ENCODE measurements at regions not wholly inside any gene's neighbourhood (a gene's known extent, or its start where the extent isn't known, plus 50 kb on each side); places are given as distances from the start of the nearest gene placed in this dataset.

DNA sequence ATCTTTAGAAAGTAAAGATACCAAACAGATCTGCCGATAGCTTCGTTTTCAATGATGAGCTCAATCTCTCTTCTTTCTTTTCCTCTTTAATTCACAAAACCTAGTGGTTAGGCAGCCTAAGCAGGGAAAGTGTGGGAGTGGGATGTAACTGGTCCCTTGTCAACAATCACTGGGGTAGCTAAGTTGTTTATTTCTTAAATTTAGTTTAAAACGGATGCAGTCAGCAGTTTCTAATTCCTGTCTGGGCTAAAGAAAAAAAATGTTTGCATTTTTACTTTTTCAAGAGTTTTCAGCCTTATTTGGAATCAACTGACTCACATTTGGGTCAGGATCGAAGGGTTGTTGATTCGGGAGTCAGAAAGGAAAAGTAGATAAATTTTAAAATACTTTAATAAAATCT, 137.7 kb upstream of the TACR1 start:
- TF ChIP-seq, protein P1, sequence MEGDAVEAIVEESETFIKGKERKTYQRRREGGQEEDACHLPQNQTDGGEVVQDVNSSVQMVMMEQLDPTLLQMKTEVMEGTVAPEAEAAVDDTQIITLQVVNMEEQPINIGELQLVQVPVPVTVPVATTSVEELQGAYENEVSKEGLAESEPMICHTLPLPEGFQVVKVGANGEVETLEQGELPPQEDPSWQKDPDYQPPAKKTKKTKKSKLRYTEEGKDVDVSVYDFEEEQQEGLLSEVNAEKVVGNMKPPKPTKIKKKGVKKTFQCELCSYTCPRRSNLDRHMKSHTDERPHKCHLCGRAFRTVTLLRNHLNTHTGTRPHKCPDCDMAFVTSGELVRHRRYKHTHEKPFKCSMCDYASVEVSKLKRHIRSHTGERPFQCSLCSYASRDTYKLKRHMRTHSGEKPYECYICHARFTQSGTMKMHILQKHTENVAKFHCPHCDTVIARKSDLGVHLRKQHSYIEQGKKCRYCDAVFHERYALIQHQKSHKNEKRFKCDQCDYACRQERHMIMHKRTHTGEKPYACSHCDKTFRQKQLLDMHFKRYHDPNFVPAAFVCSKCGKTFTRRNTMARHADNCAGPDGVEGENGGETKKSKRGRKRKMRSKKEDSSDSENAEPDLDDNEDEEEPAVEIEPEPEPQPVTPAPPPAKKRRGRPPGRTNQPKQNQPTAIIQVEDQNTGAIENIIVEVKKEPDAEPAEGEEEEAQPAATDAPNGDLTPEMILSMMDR (IDR thresholded peaks at IDR 0.05): no peak
- no peak for TF ChIP-seq POLR2AphosphoS5 (IDR thresholded peaks at IDR 0.05)
